ENCODE measurements at regions not wholly inside any gene's neighbourhood (a gene's known extent, or its start where the extent isn't known, plus 50 kb on each side); places are given as distances from the start of the nearest gene placed in this dataset.
"Not testable (repeated sequence)": the region's sequence is repeated elsewhere in the genome, so short reads cannot be mapped to it uniquely, and the experiment has no call there.

DNA sequence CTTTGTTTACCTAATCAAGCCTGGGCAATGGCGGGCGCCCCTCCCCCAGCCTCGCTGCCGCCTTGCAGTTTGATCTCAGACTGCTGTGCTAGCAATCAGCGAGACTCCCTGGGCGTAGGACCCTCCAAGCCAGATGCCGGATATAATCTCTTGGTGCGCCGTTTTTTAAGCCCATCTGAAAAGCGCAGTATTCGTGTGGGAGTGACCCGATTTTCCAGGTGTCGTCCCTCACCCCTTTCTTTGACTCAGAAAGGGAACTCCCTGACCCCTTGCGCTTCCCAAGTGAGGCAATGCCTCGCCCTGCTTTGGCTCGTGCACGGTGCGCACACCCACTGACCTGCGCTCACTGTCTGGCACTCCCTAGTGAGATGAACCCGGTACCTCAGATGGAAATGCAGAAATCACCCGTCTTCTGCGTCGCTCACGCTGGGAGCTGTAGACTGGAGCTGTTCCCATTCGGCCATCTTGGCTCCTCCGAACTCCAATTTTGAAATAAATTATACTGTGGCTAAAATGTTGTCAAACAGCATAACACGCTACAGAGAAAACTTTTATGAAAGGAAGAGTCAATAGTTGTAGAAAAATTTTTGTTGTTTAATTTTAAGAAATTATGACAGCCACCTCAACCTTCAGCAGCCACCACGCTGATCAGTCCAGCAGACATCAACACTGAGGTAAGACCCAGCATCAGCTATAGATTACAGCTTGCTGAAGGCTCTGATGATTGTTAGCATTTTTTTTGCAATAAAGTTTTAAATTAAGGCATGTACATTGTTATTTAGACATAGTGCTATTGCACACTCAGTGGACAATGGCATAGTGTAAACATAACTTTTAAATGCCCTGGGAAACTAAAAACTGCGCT lies 384.7 kb upstream of the DEPDC1 start:
- DNase-seq, result not testable (repeated sequence)

DNA sequence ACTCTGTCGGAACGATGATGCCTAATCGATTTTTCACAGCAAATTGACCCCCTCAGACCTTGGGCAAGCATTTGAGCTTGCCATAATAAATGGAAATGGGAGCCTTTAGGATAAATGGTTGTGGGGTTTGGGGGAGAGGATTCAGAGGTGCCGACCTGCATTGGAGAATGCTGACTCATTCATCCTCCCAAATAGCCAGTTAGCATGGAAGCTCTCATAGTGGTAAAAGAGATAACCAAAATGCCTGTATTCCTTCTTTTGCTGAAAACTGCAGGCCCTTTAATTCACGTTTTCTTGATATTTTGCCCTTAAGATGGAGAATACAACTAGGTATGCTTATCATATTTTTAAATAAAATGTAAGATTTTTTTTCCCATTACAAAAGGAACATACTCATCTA lies 392.6 kb upstream of the DEPDC1 start:
- DNase-seq, result no peak

DNA sequence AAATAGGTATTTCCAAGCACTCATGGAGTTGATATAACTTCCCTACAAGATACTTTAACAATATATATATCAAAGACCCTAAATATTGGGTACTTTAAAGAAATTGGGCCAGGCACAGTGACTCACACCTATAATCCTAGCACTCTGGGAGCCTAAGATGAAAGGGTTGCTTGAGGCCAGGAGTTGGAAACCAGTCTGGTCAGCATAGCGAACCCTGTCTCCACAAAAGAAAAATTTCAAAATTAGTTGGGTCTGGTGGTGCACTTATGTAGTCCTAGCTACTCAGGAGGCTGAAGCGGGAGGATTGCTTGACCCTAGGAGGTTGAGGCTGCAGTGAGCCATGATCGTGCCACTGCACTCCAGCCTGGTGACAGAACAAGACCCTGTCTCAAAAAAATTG lies 393.9 kb upstream of the DEPDC1 start:
- DNase-seq, result no peak

DNA sequence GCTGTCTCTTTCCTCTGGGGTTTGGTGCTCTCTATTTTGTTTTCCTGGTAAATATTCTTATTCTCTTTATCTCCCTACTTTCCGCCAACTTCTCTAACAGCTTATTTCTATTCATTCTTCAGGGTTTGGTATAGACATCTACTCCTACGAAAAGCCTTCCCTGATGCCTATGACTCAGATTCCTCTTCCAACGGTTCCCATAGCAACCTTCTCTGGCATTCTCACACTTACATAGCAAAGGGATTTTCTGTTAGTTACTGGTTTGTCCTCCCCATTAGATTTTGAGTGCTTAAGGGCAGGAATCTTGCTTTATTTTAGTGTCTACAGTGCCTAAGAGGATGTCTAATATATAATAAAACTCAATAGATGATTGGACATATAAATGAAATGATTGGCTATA lies 407.6 kb upstream of the DEPDC1 start:
- DNase-seq, result no peak

DNA sequence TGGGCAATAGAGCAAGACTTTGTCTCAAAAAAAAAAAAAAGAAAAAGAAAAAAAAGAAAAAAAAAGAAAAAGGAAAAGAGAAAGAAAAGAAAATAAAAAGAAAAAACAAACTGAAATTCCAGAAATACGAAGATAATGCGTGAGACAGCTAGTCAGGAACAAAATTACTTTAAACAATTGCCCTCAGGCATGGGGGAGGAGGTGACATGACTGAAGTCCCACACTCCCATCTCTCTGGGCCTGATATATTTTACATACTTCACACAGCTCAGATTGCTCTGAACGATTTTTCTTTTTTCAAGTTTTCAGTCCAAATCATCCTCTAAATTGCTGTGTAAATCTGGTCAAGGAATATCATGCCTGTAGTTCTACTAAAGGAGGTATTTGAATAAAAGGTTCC lies 409.5 kb upstream of the DEPDC1 start:
- DNase-seq, result no peak

DNA sequence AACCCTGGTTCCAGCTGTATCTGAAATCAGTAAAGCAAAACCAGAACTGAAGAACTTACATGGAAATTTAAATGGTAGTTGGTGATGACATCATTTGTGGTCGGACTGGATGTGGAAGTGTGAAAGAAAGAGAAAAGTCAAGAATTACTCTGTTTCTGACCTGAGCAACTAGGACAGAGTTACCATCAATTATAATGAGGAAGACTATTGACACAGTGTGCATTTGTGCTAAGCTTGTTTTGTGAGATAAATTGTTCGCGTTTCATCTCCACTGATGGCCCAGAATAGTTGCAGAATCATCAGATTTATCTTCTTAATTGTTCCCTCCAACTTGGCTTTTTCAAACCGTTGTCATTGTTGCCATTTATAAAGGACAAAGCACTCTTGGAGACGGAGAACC lies 410.6 kb upstream of the DEPDC1 start:
- no peak for DNase-seq

DNA sequence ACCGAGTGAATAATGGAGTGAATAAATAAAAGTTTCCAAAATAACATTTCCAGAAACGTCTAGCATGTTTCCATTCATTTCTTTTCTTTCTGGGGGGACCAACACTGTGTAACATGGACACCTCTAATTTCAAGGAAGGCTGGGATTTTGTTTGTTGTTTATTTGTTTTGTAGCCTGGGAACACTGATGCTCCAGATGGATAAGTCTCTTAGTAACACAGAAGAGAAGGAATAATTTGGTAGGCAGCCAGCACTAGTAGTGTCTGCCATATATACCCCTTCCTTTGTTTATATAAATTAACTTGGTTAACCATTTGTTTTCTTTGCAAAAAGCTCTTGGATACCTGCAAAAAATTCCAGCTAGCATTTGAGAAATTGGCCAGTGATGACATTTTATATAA lies 411.4 kb upstream of the DEPDC1 start:
- DNase-seq, result no peak

DNA sequence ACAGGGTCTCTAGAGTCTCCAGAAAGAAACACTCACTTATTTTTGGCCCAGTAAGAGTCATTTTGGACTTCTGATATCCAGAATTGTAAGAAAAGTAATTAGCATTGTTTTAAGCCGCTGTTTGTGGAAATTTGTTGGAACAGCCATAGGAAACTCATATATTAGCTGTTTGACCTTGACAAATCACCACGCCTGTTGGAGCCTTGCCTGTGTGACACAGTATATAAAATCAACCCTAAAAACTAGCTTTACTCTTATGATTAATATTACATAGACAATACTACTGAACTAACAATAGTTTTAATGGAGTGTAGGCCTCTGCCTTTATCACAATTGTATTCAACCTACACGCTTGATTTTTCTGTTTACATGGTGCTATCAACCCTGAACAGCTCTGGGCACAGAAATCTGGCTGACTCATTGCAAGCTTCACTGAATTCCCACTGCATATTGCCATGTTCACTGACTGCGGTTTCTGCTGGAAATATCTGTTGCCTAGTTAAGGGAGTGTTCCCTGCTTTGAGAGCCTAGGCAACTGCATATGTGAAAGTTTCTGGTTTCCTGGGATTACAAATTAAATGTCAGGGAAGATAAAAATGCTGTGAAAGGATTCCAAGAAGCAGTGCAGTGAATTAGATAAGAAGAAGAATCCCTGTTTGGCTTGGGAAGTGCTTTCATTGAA lies 419.5 kb upstream of the DEPDC1 start:
- no peak for DNase-seq

DNA sequence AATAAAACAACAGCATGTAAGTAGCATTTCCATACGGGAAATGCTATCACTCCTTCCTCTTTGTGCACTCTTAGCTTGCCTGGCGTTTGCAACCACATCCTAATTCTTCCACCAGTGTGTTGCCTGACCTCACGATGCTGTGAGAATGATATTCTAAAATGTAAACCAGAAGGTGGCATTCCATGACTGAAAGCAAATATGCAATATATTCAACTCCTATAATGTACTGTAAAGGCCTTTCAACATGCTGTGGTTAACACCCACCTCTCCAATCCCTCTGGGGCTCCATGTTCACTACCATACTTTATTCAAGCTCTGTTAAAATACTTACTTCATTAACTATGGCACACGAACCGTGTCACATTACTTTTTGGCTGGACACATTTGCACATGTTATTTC lies 420.6 kb upstream of the DEPDC1 start:
- DNase-seq, result no peak

DNA sequence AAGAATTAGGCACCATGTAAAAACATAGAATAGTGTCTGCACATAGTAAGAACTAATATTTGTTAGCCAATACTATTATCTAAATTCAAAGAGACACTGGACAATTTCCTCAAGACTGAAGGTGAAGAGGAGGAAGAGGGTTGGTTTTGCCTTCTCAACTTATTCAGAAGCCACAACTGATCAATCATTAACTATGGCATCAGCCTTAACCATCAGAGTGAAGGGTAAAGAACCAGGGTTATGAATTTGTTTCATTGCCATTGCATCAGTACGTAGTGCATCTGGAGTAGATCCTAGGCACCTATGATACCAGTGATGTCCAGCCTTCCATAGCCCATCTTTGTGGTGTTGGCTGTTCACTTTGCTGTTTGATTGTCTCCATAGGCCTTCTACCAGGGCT lies 421.7 kb upstream of the DEPDC1 start:
- no peak for DNase-seq

DNA sequence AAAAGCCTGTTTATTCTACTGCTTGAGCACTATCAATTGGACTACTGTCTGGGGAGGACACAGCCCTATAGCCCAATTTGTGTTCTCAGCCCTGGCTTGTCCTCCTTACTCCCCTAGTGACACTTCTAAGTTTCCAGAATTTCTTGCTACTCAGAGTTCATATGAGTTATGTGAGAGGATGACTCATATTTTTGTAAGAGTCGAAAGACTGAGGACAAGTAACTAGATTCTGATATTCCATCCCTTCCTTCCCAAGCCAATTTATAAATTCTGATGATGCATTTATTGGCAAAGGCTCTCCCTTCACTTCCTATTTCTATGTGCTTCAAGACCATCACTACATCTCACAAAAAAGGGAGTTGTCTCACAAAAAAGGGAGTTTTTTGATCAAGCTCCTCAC lies 422.2 kb upstream of the DEPDC1 start:
- DNase-seq, result no peak

DNA sequence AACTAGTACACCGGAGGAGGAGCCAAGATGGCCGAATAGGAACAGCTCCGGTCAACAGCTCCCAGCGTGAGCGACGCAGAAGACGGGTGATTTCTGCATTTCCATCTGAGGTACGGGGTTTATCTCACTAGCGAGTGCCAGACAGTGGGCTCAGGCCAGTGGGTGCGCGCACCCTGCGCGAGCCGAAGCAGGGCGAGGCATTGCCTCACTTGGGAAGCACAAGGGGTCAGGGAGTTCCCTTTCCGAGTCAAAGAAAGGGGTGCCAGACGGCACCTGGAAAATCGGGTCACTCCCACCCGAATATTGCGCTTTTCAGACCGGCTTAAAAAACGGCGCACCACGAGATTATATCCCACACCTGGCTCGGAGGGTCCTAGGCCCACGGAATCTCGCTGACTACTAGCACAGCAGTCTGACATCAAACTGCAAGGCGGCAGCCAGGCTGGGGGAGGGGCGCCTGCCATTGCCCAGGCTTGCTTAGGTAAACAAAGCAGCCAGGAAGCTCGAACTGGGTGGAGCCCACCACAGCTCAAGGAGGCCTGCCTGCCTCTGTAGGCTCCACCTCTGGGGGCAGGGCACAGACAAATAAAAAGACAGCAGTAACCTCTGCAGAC lies 426.7 kb upstream of the DEPDC1 start:
- DNase-seq, result not testable (repeated sequence)

DNA sequence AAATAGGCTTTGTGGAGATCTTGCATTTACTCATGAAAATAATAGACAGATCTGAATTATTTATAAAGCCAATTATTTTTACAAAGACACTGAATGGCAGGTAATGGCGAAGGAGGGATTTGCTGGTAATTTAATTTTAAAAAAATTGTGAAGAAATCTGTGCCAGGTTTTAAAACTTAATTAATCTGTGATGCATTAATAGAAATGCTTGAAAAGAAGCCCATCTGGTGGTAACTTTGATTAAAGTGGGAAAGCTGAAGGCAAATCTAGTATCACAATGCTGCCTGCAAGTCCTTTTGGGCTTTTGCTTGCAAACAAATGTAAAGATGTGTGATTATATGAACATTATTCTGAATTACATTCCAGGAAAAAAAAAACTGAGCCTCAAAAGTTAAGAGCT lies 433.2 kb upstream of the DEPDC1 start:
- DNase-seq, result no peak

DNA sequence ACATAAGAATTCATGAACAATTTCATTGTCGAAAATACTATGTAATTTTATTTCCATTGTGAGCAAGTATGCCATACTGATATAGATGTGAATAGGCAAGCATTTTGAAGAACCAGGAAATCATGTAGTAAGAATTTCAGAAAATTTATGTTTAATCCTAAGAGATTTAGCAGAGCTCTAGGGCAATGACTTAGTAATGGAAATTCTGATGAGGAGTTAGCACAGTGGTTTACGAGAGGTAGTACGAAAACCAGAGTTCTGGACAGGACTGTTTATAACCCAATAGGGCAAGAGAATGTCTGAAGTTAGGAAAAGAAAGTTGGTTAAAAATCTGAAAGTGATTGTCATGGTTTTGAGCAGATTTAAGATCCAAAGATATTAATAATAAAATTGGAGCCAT lies 439.6 kb upstream of the DEPDC1 start:
- no peak for DNase-seq

DNA sequence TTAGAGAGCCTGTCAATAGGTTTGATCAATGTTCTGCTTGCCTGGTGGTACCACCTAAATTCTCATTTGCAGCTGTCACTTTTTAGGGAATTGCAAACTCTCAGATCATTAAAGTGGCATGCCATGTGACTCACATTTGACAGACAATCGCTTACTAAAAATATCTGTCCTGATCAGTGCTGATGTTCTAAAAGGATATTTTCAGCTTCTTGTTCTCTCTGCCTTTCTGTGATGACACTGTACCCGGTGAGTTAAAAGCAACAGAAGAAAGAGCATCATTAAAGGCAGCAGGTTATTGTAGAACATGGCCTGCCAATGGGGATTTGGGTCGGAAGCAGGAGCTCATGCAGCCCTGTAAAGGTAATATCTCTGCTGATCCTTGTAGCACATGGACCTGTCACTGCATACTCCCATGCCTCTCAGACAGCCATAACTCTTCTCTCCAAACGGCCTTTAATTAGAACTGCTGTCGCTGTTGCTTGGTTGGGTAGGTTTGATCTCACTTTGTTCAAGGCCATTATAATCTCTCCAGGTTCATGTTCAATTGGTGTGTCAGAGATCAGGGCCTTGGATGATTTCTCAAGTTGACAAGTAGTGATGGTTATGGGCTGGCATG lies 441.3 kb upstream of the DEPDC1 start:
- no peak for DNase-seq

DNA sequence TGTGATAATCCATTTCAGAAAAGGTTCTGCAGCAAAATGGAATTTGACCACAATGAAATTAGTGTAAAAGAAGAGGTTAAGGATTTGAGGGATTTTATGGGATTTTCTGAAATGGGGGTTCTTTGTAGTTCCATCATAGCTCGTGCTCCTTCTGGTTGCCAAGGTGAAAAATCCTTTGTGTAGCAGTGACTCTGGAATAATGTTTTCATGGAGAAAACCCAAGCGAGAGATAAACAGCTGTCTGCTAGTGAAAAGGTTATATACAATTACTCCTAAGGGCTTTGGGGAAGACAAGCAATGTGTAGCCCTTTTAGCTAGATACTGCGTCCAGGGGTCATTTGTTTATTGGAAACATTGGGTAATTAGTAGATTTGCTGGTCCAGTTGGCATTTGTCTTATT lies 453.2 kb upstream of the DEPDC1 start:
- no peak for DNase-seq

DNA sequence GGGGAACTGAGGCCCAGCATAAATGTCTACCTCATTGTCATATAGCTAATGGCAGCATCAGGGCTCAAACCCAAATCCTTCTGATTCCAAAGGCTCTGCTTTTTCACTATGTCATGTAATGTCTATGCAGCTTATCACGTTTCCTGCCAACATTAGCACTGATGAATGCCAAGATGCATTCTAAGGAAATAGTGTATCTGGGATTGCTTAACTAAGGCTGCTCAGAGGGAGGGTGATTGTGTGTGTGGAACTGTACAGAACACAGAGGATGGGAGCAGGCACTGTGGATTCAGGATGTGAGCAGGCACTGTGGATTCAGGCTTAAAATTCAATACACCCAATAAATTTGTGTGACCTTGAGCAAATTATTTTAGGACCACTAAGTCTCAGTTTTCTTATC lies 456.4 kb upstream of the DEPDC1 start:
- DNase-seq, result no peak

DNA sequence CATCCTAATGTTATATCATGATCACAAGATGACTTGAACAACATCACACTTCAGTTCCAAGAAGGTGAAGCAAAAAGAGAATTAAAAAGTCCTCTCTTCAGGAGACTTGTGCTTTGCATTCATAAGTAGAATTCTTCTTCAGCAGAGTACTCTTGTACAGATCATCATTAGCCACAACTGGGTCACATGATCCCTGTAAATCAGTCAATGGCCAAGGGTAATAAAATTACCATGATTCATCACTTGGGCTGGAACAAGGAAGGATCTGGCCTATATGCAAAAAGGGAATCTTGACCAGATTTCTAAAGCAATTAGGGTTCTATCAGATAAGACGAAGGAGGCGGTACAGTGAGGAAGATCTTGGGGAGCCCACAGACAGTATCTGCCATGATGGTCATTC lies 458.0 kb upstream of the DEPDC1 start:
- no peak for DNase-seq

DNA sequence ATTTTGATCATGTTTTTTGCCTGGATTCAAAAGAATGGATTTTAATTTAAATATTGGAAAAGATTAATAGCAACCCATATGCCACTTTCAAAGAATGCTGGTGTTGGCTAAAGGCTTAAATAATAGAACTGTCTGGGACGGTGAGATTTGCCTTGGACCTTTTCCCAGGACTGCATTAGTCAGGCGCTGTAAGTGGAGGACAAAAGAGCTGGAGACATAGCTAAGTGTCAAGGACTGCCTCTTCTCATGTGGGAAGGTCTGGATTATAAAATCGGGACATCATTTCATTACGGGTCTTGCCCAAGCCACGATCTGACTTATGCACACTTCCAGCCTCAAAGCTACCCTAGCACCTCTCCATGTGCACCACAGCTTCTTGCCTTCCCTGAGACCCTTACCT lies 458.5 kb upstream of the DEPDC1 start:
- no peak for DNase-seq

DNA sequence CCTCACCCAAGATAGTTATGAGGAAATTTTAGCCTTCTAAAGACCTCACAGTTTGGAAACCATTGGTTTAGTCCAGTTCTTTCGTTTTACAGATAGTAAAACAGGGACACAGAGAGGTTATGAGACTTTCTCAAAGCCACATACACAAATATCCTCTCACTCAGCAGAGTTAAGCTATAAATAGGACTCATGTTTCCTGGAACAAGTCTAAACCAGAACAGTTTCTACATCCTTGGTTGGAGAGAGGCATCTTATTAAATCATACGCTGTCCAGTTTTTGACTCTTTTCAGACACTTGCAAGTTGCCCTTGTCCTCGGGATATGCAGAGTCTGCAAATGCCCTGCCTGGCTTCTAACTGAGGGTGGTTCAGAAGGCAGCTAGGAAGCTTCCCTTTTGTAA lies 462.1 kb upstream of the DEPDC1 start:
- no peak for DNase-seq

DNA sequence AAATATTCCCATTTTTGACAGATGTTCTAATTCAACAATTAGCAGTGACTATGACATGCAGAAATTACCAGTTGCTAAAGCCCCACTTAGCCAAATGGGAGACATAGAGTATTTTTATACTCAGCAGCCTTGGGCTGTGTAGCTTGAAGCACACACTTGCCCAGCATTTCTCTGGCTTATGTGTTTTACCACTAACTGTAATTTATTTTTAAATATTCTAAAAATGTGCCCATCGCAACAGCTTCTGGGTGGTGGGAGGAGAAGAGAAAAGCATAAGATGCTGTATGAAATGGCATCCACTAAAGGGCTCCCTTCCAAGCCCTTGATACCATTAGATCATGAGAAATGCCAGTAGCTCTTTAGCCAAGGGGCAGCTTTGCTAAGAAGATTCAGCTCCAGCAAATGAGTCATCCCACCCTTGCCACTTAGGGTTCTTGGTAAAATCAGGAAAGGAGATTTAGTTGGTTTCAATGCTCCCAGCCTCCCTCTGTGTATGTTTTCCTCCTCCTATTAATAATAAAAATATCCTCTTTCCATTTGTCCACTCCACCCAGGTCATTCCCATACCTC lies 462.7 kb upstream of the DEPDC1 start:
- DNase-seq, result no peak

DNA sequence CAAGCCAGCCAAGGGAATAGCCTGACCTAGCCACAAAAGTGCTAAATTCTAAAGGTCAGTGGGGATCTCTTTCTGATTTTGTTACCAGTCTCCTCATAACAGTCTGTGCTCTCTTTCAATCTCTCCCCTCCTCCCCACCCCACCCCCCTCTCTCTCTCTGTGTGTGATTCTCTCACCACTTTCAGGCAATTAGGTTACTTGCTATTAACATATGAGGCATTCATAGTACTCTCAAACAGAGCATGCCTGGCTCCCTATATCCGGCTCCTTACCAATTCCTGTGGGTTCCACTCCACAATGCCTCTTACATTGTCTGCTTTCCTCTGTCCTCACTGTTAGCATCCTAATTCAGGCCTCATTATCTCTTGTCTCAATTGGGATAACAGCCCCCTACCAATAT lies 464.3 kb upstream of the DEPDC1 start:
- no peak for DNase-seq

DNA sequence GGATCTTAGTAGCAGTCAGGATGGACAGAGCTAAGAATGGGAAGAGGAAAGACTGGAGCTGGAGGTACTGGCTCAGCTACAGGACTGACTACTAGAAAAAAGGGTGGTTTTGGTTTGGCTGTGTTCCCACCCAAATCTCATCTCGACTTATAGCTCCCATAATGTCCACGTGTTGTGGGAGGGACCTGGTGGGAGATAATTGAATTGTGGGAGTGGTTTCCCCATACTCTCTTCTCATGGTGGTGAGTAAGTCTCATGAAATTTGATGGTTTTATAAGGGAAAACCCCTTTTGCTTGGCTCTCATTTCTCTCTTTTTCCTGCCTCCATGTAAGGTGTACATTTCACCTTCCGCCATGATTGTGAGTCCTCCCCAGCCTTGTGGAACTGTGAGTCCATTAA lies 466.5 kb upstream of the DEPDC1 start:
- DNase-seq, result no peak

DNA sequence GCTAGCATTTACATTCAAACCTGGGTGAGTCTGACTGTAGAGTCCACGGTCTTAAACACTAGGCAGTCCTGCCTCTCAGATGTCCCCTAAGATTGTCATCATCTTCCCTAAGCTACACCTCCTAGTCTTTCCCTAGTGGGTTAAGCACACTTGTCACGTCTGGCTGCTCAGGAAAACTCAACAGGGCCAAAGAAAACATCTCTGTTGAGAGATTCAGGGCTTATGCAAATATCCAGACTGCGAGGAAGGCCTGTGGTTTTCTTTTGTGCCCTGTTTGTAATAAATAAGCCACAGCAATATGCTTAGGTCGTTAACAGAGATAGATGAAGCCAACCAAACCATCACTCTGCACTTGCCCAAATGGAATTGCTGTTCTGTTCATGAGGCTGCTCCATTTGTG lies 472.6 kb upstream of the DEPDC1 start:
- no peak for DNase-seq

Measured in bone marrow (tissue), 2 donors.